ES-I3 (cell line): ENCODE measurements at regions not wholly inside any gene's neighbourhood (a gene's known extent, or its start where the extent isn't known, plus 50 kb on each side); places are given as distances from the start of the nearest gene placed in this dataset.
A peak's percentile ranks its signal among the peaks of the same experiment; 100 is the strongest.
"Not testable (repeated sequence)": the region's sequence is repeated elsewhere in the genome, so short reads cannot be mapped to it uniquely, and the experiment has no call there.

ENCODE experiments used
- H3K36me3 ChIP-seq: 2 replicates; pipeline ENCODE4 v1.6.1; 2013; ENCODE audit warnings: mild to moderate bottlenecking, low read length, control low read depth, moderate library complexity; ENCODE audit not compliant: insufficient read depth
- H3K4me1 ChIP-seq: 2 replicates; pipeline ENCODE4 v1.6.1; 2013; ENCODE audit warnings: mild to moderate bottlenecking, control low read depth, low read length; ENCODE audit not compliant: insufficient read depth
- H3K9ac ChIP-seq: 2 replicates; pipeline ENCODE4 v1.6.1; 2013; ENCODE audit warnings: low read depth, mild to moderate bottlenecking, low read length, moderate library complexity
- H3K9me3 ChIP-seq: 2 replicates; pipeline ENCODE4 v1.6.1; 2013; ENCODE audit warnings: mild to moderate bottlenecking, low read length, moderate library complexity; ENCODE audit not compliant: control insufficient read depth, insufficient read depth

- Histone ChIP-seq H3K36me3 (peaks cover 74% of the 10 kb centered on the region), H3K9ac (no peak overlapping the region)
Observed at GRCh38 chr6:14294270-14294951, 176.8 kb downstream of the CD83 start.

GRCh38 chr6:14296698-14297097 is 179.1 kb downstream of the CD83 start:
- peaks cover 11% of the 10 kb centered on the region; the same call in 1 of the 2 replicates for H3K4me1 ChIP-seq
- H3K9ac ChIP-seq, H3K9me3 ChIP-seq: not testable (repeated sequence)
- peaks cover 63% of the 10 kb centered on the region for H3K36me3 ChIP-seq

More at GRCh38 chr6:14294270-14294951, 176.8 kb downstream of the CD83 start:
- no peaks in the 10 kb centered on the region for H3K9me3 ChIP-seq
- H3K4me1 ChIP-seq, result peaks cover 14% of the 10 kb centered on the region; the same call in 1 of the 2 replicates

- not testable (repeated sequence) for H3K9me3 ChIP-seq, H3K9ac ChIP-seq
- peaks cover 59% of the 10 kb centered on the region for H3K36me3 ChIP-seq
- peaks cover 11% of the 10 kb centered on the region; the same call in 1 of the 2 replicates for H3K4me1 ChIP-seq
Observed at GRCh38 chr6:14297118-14297517, 179.5 kb downstream of the CD83 start.

DNA sequence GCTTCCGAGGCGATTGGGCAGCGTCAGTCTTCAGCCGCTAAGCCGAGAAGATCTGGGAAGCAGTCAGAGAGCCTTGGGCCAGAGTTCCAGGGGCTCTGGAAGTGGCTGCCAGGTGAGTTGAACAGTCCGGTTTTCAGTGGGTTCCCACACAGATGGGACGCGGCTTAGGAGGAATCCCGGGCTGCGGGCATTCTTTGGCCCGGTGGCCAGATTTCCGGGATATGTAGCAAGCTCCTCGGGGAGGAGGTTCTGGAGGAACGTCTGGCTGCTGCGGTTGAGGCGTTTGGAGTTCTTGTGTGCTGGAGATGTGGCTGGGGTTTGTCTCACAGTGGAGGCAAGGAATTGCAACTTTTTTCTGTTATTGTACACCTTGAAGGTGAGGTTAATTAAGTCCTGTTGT is 182.6 kb downstream of the CD83 start:
- H3K9ac ChIP-seq, result peak overlapping the region; percentile 65
- H3K36me3 ChIP-seq, result peaks cover 31% of the 10 kb centered on the region
- peaks cover 20% of the 10 kb centered on the region; the same call in 1 of the 2 replicates for H3K4me1 ChIP-seq
- H3K9me3 ChIP-seq, result not testable (repeated sequence)

DNA sequence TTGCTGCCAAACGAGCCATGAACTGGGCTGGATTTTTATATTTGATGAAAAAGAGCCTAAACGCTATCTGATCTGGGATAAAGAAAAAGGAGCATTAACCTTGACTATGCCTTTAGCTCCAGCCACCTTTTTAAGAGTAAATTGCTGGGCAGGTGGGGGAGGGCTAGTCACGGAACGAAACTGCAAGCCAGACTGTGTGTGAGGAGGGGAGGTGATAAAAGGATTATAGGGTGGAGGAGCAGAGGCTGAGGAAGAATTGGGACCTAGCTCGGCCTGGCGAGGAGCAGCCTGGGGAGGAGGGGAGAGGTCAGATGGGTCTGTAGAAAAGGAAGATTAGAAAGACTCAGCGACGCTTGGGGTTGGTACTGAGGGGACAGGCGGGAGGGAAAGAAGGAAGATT is 183.1 kb downstream of the CD83 start:
- peaks cover 15% of the 10 kb centered on the region; the same call in 1 of the 2 replicates for H3K4me1 ChIP-seq
- peaks cover 26% of the 10 kb centered on the region for H3K36me3 ChIP-seq
- peak overlapping the region; percentile 65 for H3K9ac ChIP-seq
- not testable (repeated sequence) for H3K9me3 ChIP-seq

- H3K36me3 ChIP-seq, result peaks cover 19% of the 10 kb centered on the region
- H3K4me1 ChIP-seq, result peaks cover 15% of the 10 kb centered on the region; the same call in 1 of the 2 replicates
- H3K9ac ChIP-seq, result peak overlapping the region; percentile 78
- H3K9me3 ChIP-seq, result not testable (repeated sequence)
Observed at GRCh38 chr6:14301477-14301876, 183.9 kb downstream of the CD83 start.

DNA sequence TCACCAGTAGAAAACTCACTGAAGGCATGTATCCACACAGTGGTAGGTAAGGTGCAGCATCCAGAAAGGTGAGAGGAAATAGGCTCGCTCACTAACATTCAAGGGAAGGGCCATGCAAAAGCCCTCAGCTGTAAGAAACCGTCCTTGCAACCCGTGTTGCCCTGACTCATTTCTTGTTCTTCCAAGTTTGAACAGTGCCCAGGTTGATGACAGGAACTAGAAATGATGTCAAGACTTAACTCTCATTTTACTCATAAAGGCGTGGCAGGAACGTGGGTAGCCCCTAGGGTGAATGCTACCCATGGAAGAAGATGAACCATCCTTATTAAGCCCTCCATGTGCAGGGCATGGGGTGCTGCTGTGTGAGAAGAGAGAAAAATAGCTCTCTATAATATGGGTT is 187.6 kb downstream of the CD83 start:
- H3K36me3 ChIP-seq, result 0 out of 2 replicates have a peak, but pooled peaks cover 2% of the 10 kb centered on the region
- peaks cover 4% of the 10 kb centered on the region for H3K9me3 ChIP-seq
- H3K9ac ChIP-seq, result no peak overlapping the region
- peaks cover 11% of the 10 kb centered on the region; the same call in 1 of the 2 replicates for H3K4me1 ChIP-seq

DNA sequence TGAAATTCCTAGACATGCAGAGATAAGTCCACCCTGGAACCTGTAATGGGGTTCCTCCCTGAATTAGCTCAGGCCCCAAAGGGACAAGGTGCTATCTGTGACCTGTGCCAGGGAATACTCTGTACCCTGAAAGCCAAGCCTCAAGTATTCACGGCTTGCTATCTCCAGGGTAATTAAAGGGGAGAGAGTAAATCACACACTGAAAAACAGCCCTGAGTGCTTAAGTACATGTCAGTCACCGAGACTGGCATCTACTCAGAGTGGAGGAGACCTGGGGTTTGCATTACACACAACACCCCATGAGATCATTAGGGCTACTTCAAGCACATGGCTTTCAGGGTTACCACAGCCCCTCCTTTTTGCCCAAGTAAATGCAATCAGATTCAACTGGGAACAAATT is 188.1 kb downstream of the CD83 start:
- Histone ChIP-seq H3K4me1 (peaks cover 11% of the 10 kb centered on the region; the same call in 1 of the 2 replicates), H3K36me3 (no peaks in the 10 kb centered on the region), H3K9me3 (peaks cover 4% of the 10 kb centered on the region), H3K9ac (no peak overlapping the region)

GRCh38 chr6:14306151-14306906 is 188.8 kb downstream of the CD83 start:
- Histone ChIP-seq H3K4me1 (peaks cover 15% of the 10 kb centered on the region; the same call in 1 of the 2 replicates), H3K9me3 (peaks cover 4% of the 10 kb centered on the region), H3K9ac (no peak overlapping the region), H3K36me3 (no peaks in the 10 kb centered on the region)

- Histone ChIP-seq H3K9me3 (peaks cover 3% of the 10 kb centered on the region), H3K9ac (no peak overlapping the region), H3K36me3 (no peaks in the 10 kb centered on the region), H3K4me1 (peaks cover 7% of the 10 kb centered on the region; the same call in 1 of the 2 replicates)
Observed at GRCh38 chr6:14309516-14309915, 191.9 kb downstream of the CD83 start.

GRCh38 chr6:14309951-14310445 is 192.4 kb downstream of the CD83 start:
- Histone ChIP-seq H3K9me3 (peaks cover 3% of the 10 kb centered on the region), H3K36me3 (no peaks in the 10 kb centered on the region), H3K9ac (no peak overlapping the region), H3K4me1 (0 out of 2 replicates have a peak, but pooled peaks cover 5% of the 10 kb centered on the region)

GRCh38 chr6:14310960-14311359 is 193.4 kb downstream of the CD83 start:
- H3K9ac ChIP-seq, result no peak overlapping the region
- H3K36me3 ChIP-seq, result no peaks in the 10 kb centered on the region
- peaks cover 3% of the 10 kb centered on the region for H3K9me3 ChIP-seq
- H3K4me1 ChIP-seq, result 0 out of 2 replicates have a peak, but pooled peaks cover 5% of the 10 kb centered on the region

DNA sequence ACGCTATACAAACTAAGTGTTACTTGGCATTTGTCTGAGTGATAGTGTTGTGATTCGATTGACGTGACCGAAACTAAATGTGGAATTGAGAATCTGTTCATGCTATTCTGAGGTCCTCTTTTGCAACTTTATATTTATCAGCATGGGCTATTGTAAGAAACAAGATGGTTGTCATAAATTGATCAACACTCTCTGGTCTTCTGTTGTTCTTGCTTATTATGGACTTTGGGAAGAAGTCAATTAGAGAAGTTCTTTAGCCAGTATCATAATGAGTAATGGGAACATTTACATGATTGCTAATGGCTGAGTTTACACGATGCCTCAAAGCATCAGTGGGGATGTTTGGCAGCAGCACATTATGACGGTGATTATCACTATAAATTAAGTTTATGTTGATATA is 195.0 kb downstream of the CD83 start:
- Histone ChIP-seq H3K9me3 (peaks cover 3% of the 10 kb centered on the region), H3K36me3 (no peaks in the 10 kb centered on the region), H3K9ac (no peak overlapping the region), H3K4me1 (peaks cover 20% of the 10 kb centered on the region)

- no peak overlapping the region for H3K9ac ChIP-seq
- H3K4me1 ChIP-seq, result peaks cover 23% of the 10 kb centered on the region
- no peaks in the 10 kb centered on the region for H3K36me3 ChIP-seq
Observed at GRCh38 chr6:14313248-14313647, 195.7 kb downstream of the CD83 start.

More at GRCh38 chr6:14313248-14313647, 195.7 kb downstream of the CD83 start:
- H3K9me3 ChIP-seq, result peaks cover 3% of the 10 kb centered on the region
